Skin epidermis (tissue), 12 donors: ENCODE measurements at regions not wholly inside any gene's neighbourhood (a gene's known extent, or its start where the extent isn't known, plus 50 kb on each side); places are given as distances from the start of the nearest gene placed in this dataset.
A peak's percentile ranks its signal among the peaks of the same experiment; 100 is the strongest.

Source experiments
- H3K27ac ChIP-seq, 21 experiments: fragments of 200-600 bp; sonication (generic) in 11 of 21; one replicate each; pipeline ENCODE4 v1.5.0; 2020; ENCODE audit warnings: mild to moderate bottlenecking in 3 of 21, inconsistent platforms in 2 of 21, moderate library complexity in 2 of 21
- H3K4me3 ChIP-seq, 7 experiments: fragments of 200-600 bp; sonication (generic) in 2 of 7; one replicate each; pipeline ENCODE4 v1.5.0; 2020; ENCODE audit warnings: inconsistent platforms in 2 of 7, mild to moderate bottlenecking in 2 of 7, moderate library complexity in 1 of 7

GRCh38 chr19:31894451-31894850, 451.0 kb upstream of the ZNF507 start:
- H3K4me3 ChIP-seq, result no peak overlapping the region
- H3K27ac ChIP-seq, result no peak overlapping the region

DNA sequence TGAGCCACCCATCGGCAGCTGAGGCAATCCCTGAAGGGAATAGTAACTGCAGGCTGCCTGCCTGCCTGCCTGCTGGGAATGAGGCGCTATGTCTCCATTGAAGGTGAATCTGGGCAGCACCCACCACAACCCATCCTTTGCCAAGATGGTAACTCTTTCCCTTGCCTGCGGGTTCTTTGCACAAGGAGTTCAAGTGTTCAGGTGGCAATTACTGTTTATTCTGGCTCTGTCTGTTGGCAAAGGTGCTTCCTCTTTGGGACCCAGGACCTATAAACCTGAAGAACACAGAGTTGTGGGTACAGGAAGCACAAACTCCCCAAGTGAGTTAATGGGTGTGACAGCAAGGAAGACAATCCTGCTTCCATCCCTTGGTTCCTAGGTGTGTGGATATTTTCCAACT, 448.1 kb upstream of the ZNF507 start:
- Histone ChIP-seq H3K4me3 (no peak overlapping the region), H3K27ac (no peak overlapping the region)

DNA sequence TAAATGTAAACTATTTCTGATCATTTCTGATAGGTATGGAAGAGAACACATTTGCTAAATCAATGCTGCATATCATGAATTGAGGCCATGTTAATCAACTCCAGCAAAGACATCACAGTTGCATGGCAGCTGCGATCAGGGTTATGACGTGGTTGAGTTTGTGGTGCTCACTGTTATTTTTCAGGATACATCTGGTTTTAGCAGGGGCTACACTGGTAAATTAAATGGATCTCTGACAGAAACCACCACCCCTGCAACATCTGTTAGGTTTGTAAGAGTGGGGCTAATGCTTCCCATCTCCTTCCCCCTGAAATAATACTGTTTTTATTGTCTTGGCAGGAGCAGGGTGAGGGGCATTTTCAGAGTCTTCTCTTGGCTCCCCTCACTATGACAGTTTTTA, 444.4 kb upstream of the ZNF507 start:
- Histone ChIP-seq H3K27ac (no peak overlapping the region), H3K4me3 (no peak overlapping the region)

DNA sequence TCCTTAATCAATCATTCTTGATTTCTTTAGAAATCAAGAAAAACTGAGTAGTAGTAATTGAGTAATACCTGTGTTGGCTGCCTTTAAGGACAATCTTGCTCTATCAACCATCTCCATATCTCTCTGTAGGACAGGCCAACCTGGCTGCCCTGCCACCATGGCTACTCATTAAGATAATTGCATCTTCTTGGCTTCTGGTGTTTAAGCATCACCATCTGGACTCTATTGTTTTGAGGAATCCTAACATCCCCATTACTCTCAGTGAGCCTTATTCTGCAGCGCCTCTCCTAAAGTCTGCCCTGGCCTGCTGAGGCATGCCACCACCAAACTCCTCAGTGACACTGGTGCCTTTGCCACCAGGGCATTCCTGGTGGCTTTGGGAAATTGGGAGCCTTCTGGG, 442.6 kb upstream of the ZNF507 start:
- no peak overlapping the region for H3K27ac ChIP-seq

DNA sequence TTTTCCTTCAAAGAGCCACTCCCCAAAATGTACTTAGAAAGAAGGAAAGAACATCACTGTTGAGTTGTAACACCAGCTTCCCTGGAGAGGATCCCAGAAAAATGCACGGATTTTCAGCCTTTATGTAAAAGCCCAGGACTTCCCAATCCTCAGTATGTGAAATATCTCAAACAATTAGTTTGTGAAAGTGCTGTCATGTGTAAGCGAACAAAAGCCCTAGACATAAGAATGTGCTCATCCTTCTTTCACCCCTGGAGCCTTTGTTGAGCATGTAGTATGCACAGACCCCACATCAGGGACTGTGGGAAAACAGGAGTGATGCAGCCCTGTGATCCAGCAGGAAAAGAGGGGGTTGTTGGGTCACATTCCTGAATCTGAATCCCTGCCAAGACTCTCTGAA, 441.4 kb upstream of the ZNF507 start:
- Histone ChIP-seq H3K27ac (no peak overlapping the region), H3K4me3 (no peak overlapping the region)

More for the DNA sequence above, 442.6 kb upstream of the ZNF507 start:
- H3K4me3 ChIP-seq, result no peak overlapping the region

GRCh38 chr19:31906111-31906871, 439.1 kb upstream of the ZNF507 start:
- H3K27ac ChIP-seq, result peak overlapping the region in 10 of 21 experiments; percentile 5 to 72 (median 33)

GRCh38 chr19:31907661-31908060, 437.7 kb upstream of the ZNF507 start:
- no peak overlapping the region for H3K4me3 ChIP-seq
- no peak overlapping the region for H3K27ac ChIP-seq

More at GRCh38 chr19:31906111-31906871, 439.1 kb upstream of the ZNF507 start:
- H3K4me3 ChIP-seq, result no peak overlapping the region

DNA sequence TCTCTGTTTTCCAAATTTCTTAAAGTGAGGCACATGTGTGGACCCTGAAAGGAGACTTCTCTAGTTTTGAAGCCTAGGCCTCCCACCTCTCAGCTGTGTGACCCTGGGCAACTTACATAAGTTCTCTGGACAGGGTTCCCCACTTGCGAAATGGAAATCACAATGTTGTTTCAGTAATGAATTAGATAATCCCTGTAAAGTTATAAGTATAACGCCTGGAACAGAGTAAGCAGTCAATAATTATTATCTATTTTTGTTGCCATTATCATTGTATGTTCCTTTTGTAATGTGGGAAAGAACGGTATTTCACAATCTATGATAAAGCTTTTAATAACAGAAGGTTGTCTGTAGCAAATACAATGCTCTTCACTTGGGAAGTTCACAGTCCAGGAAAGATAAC, 437.3 kb upstream of the ZNF507 start:
- Histone ChIP-seq H3K27ac (no peak overlapping the region), H3K4me3 (no peak overlapping the region)

DNA sequence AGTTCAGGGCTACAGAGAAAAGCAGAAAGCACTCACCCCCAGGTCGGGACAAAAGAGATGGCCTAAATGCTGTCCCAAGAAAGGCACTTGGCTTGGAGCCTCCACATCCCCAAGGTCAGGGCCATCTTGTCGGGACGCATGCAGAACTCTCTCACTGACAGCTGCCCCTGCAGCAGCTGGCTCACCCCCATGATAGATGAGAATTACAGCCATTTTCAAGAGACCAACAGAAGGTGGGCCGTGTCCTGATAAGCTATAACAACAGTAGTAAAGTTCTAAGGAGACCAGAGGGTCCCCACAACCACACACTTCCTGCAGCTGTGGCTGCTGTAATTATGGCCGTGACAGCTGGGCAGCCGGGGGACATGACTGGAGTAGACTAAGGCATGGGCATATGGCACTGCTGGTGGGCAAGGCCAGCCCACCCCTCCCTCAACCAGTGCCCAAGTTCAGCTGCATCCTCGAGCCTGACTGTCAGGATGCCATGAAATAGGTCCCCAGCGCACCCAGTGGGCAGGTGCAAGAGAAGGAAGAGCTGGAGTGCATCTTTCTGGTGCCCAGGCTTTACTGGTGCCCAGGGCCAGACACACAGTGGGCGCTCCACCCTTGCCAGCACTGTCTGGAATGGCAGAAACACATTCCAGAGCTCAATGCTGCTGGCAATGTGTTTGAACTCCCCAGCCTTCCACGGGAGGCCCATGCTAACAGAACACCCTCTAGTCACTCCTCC, 436.7 kb upstream of the ZNF507 start:
- Histone ChIP-seq H3K4me3 (no peak overlapping the region), H3K27ac (no peak overlapping the region)

DNA sequence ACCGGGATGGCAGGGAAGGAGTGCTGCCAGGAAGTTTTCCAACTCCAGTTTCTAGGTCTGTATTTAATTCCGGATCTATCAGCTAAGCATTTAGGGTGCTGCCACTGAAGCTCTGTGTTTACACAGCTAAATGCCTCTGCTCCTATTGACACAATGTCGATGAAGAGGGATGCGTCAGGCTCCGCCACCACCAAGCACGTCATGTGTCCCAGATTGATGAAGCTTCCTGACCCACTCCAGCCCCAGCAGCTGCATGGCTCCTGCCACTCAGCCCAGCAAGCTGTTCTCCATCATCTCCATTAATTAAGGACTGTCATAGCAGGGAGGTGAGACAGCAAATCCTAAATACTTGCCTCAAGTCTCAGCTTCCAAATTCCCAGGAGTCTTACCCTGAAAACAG, 435.2 kb upstream of the ZNF507 start:
- H3K27ac ChIP-seq, result no peak overlapping the region
- no peak overlapping the region for H3K4me3 ChIP-seq

DNA sequence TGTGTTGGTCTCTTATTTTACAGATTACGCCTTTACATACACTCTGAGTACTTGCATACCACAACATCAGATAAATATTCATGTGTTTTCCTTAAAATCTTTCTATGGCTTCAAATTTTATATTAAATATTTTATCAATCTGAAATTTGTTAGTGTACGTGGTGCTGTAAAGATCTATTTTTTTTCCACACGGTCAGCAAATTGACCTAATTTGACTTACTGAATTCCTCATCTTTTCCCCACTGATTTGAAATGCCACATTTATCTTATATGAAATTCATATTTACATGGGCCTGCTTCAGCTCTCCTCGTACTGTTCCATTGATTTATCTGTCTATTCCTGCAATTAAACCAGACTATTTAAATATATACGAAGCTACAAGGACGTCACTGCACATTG, 433.8 kb upstream of the ZNF507 start:
- H3K4me3 ChIP-seq, result no peak overlapping the region
- H3K27ac ChIP-seq, result no peak overlapping the region

DNA sequence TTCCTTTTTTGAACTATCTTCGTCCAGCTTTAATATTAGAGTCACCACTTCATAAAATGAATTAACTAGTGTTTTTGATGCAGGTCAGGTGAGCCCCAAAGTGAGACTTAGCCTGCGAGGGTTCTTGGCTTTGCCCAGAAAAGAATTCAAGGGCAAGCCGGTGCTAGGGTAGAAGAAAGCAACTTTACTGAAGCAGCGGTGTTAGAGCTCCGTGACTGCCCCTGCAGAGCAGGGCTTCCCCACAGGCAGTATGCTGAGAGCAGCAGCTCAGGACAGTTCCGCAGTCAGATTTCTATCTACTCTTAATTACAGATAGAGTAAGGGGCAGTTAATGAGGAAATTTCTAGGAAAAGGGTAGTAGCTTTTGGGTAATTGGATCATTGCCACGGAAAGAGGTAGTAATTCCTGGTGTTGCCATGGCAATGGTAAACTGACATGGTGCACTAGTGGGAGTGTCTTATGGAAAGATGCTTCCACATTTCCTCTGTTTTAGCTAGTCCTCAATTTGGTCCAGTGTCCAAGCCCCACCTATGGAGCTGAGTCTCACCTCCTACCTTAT, 432.2 kb upstream of the ZNF507 start:
- H3K4me3 ChIP-seq, result no peak overlapping the region
- no peak overlapping the region for H3K27ac ChIP-seq

- Histone ChIP-seq H3K27ac (no peak overlapping the region), H3K4me3 (no peak overlapping the region)
Measured at GRCh38 chr19:31930401-31930800, 415.0 kb upstream of the ZNF507 start.

- Histone ChIP-seq H3K27ac (no peak overlapping the region), H3K4me3 (no peak overlapping the region)
Measured at GRCh38 chr19:31937983-31938382, 407.4 kb upstream of the ZNF507 start.

DNA sequence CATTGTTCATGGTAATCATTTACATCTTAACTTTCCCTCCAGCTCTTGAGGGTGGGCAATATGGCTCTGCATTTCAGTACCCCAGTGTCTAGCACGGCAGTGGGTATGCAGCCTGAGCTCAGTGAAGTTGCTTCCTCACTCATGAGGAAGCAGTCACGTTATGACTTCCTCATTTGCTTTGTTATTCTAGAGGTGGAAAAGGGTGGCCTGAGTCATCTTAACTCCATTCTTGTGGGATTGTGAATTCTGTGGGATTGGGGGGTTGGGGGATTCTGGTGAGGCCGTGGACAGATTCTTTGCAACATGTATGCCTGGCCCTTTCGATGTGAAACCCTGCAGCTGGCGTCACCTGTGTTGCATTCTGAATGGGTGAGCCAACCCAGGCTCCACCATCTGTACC, 406.7 kb upstream of the ZNF507 start:
- Histone ChIP-seq H3K4me3 (no peak overlapping the region), H3K27ac (no peak overlapping the region)

DNA sequence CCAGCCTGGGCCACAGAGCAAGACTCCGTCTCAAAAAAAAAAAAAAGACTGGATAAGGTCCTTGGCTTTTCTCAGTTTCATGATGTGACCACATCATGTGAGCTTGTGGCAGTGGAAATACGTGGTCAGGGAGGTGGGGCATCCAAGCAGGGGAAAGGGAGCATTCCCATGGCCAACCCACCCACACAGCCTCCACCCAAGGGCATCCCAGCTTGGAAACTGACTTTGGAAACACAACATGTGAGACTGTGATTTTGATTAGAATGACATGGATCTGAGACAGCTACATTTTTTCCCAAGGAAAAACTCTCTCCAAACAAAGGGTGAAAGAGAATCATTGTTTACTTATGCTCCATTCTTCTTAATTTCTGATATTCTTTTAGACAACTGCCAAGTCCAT, 405.0 kb upstream of the ZNF507 start:
- no peak overlapping the region for H3K27ac ChIP-seq

DNA sequence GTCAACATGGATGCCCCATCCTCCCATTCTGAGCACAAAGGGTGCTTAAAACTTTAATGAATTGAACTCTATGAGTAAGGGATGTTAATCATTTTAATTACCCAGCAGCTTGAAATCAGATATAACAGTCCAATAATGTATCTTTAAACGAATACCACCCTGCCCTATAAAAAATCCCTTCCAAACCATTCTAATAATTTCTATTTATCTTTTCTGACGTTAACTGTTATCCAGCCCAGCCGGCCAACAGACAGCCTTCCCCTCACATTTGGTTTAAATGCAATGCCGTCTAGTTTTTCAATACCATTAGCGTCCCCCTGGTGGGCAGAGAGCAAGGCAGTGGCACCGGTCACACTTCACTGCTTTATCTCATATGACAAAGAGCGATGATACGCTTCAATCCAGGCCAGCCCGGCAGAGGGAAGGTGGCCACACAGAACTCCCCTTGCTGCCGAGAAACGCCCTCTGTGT, 402.2 kb upstream of the ZNF507 start:
- Histone ChIP-seq H3K27ac (no peak overlapping the region), H3K4me3 (no peak overlapping the region)

More for the DNA sequence above, 405.0 kb upstream of the ZNF507 start:
- no peak overlapping the region for H3K4me3 ChIP-seq

DNA sequence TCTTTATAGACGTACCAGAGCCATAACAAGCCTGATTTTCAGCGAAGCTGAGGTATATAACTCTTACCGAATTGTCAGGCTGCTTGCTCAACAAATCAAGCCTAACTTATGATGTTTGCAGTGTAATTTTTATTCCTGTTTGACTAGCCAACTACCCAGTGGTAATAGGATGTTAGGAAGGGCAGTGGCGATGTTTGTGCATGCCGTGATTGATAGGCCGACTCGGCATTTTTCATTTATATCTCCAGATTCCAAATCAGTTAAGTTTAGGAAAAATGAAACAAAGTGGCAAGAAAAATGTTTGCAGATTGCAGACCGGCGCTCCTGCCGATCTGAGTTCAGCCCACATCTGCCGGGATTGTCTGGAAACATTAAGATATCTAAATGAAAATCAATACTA, 401.6 kb upstream of the ZNF507 start:
- Histone ChIP-seq H3K27ac (no peak overlapping the region), H3K4me3 (no peak overlapping the region)

- no peak overlapping the region for H3K27ac ChIP-seq
- H3K4me3 ChIP-seq, result no peak overlapping the region
Measured at GRCh38 chr19:31944326-31944725, 401.1 kb upstream of the ZNF507 start.

DNA sequence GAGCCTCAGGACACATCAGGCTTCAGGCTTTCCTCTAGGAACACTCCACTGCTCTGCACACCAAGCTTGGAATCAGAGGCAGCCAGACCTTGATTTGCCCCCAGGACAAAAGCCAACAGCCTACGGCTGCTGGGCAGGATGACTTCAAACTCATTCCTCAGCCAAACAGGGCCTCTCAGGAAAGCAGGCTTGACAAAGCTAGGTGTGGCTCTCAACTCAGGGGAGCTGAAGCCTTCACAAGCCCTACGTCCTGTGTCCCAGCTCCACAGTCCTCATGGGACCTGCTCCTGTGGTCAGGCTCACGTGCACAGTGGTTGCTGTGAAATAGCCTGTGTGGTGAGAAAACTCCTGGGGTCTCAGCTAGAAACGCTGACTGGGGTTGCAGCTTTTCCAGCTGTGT, 398.9 kb upstream of the ZNF507 start:
- Histone ChIP-seq H3K27ac (no peak overlapping the region), H3K4me3 (no peak overlapping the region)
